GM23248 (cell line): ENCODE measurements at regions not wholly inside any gene's neighbourhood (a gene's known extent, or its start where the extent isn't known, plus 50 kb on each side); places are given as distances from the start of the nearest gene placed in this dataset.

ENCODE experiments used
- EZH2 ChIP-seq: fragments of 200-600 bp; sonication (generic); IDR thresholded peaks from 2 replicates; pipeline ENCODE4 v1.6.1; 2018; ENCODE audit warnings: antibody characterized with exemption, mild to moderate bottlenecking; ENCODE audit not compliant: insufficient read depth, poor library complexity, severe bottlenecking
- EZH2phosphoT487 ChIP-seq: fragments of 200-600 bp; sonication (generic); IDR thresholded peaks from 2 replicates; pipeline ENCODE4 v1.6.1; 2018; ENCODE audit warnings: antibody characterized with exemption, moderate library complexity, mild to moderate bottlenecking, low read depth; ENCODE audit not compliant: insufficient read depth

- TF ChIP-seq EZH2phosphoT487 (no peak), EZH2 (no peak)
Measured at GRCh38 chr2:20925265-20925889, 102.5 kb upstream of the LDAH start.
